ENCODE measurements at regions not wholly inside any gene's neighbourhood (a gene's known extent, or its start where the extent isn't known, plus 50 kb on each side); places are given as distances from the start of the nearest gene placed in this dataset.

GRCh38 chr12:21001778-21002177 lies 129.2 kb upstream of the SLCO1B1 start:
- TF ChIP-seq CTCF (conservative IDR thresholded peaks at IDR 0.05; ENCODE audit: low read depth in 2 of 2) = peak; percentile 19 to 27
- no peak for TF ChIP-seq EZH2 (IDR thresholded peaks at IDR 0.05; ENCODE audit: low read depth, unreplicated experiment)

All from GM23338 (cell line).